SU-DHL-6 (cell line): ENCODE measurements at regions not wholly inside any gene's neighbourhood (a gene's known extent, or its start where the extent isn't known, plus 50 kb on each side); places are given as distances from the start of the nearest gene placed in this dataset.

ENCODE experiments used
- H2AFZ ChIP-seq: fragments of 200-600 bp; sonication (generic); 2 replicates; pipeline ENCODE4 v1.6.1; 2014; ENCODE audit warnings: low read depth, mild to moderate bottlenecking, moderate library complexity, mixed read lengths, antibody characterized with exemption, low read length; ENCODE audit not compliant: severe bottlenecking
- H3F3A ChIP-seq: fragments of 200-600 bp; shearing (Covaris generic); 2 replicates; pipeline ENCODE4 v1.6.0; 2016; ENCODE audit warnings: antibody characterized with exemption, mild to moderate bottlenecking; ENCODE audit not compliant: insufficient read depth
- H3K27ac ChIP-seq: fragments of 200-600 bp; sonication (generic); 2 replicates; pipeline ENCODE4 v1.5.1; 2016; ENCODE audit warnings: low read depth, mild to moderate bottlenecking, low read length, moderate library complexity, mixed read lengths
- H3K27me3 ChIP-seq: fragments of 200-600 bp; sonication (generic), shearing (Covaris generic); 2 replicates; pipeline ENCODE4 v1.6.0; 2014; ENCODE audit warnings: mild to moderate bottlenecking, low read length
- H3K36me3 ChIP-seq: fragments of 200-600 bp; sonication (generic); 2 replicates; pipeline ENCODE4 v1.6.1; 2014; ENCODE audit warnings: mild to moderate bottlenecking, low read length, mixed read lengths
- H3K4me2 ChIP-seq: fragments of 300-600, 200-600 bp; shearing (Covaris generic), sonication (generic); 2 replicates; pipeline ENCODE4 v1.6.0; 2014; ENCODE audit warnings: low read length, low read depth, mild to moderate bottlenecking; ENCODE audit not compliant: poor library complexity, severe bottlenecking
- H3K4me3 ChIP-seq: fragments of 200-600 bp; sonication (generic); 2 replicates; pipeline ENCODE4 v1.5.1; 2014; ENCODE audit warnings: antibody characterized with exemption, low read length, mild to moderate bottlenecking, mixed read lengths; ENCODE audit not compliant: insufficient read depth, poor library complexity, severe bottlenecking
- H3K79me2 ChIP-seq: fragments of 200-600 bp; sonication (generic); 2 replicates; pipeline ENCODE4 v1.6.1; 2014; ENCODE audit warnings: mild to moderate bottlenecking, low read length, moderate library complexity; ENCODE audit not compliant: insufficient read depth
- H3K9ac ChIP-seq: fragments of 200-600 bp; sonication (generic); 2 replicates; pipeline ENCODE4 v1.7.0; 2014; ENCODE audit warnings: mild to moderate bottlenecking, low read length
- H3K9me2 ChIP-seq: fragments of 200-600 bp; sonication (generic); replicated peaks from 2 replicates; pipeline ENCODE4 v1.6.1; 2014; ENCODE audit warnings: low read length; ENCODE audit not compliant: insufficient read depth
- H3K9me3 ChIP-seq: fragments of 200-600 bp; sonication (generic); 2 replicates; pipeline ENCODE4 v1.6.1; 2014; ENCODE audit warnings: low read length, mixed read lengths; ENCODE audit not compliant: insufficient read depth
- H4K20me1 ChIP-seq: fragments of 200-600 bp; sonication (generic); 2 replicates; pipeline ENCODE4 v1.6.1; 2014; ENCODE audit warnings: low read depth, mild to moderate bottlenecking, antibody characterized with exemption, low read length, moderate library complexity, mixed read lengths
- EZH2phosphoT487 ChIP-seq: fragments of 200-600 bp; sonication (generic), shearing (Covaris generic); conservative IDR thresholded peaks from 2 replicates; pipeline ENCODE4 v1.6.1; 2018; ENCODE audit warnings: mild to moderate bottlenecking, antibody characterized with exemption, low read length, moderate library complexity, mixed read lengths
- TF ChIP-seq, protein P1 (sequence below): fragments of 200-600 bp; sonication (generic); IDR thresholded peaks from one replicate; pipeline ENCODE4 v1.5.1; 2017; ENCODE audit warnings: antibody characterized with exemption, mild to moderate bottlenecking, low read length, moderate library complexity; ENCODE audit not compliant: insufficient read depth, poor library complexity, severe bottlenecking

DNA sequence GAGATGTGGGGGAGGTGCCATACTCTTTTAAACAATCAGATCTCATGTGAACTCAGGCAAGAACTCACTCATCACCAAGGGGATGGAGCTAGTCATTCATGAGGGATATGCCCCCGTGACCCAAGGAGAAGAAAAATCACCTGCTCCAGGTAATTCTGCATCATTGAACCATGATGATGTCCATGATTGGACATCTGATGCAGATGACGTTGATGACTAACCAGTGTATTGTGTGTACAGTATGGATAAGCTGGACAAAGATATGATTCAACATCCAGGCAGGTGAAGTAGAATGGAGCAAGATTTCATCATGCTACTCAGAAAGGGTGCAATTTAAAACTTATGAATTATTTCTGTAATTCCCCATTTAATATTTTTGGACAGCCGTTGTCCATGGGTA, 286.4 kb upstream of the SMIM31 start:
- TF ChIP-seq EZH2phosphoT487: no peak
- TF ChIP-seq, protein P1, sequence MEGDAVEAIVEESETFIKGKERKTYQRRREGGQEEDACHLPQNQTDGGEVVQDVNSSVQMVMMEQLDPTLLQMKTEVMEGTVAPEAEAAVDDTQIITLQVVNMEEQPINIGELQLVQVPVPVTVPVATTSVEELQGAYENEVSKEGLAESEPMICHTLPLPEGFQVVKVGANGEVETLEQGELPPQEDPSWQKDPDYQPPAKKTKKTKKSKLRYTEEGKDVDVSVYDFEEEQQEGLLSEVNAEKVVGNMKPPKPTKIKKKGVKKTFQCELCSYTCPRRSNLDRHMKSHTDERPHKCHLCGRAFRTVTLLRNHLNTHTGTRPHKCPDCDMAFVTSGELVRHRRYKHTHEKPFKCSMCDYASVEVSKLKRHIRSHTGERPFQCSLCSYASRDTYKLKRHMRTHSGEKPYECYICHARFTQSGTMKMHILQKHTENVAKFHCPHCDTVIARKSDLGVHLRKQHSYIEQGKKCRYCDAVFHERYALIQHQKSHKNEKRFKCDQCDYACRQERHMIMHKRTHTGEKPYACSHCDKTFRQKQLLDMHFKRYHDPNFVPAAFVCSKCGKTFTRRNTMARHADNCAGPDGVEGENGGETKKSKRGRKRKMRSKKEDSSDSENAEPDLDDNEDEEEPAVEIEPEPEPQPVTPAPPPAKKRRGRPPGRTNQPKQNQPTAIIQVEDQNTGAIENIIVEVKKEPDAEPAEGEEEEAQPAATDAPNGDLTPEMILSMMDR: no peak
- Histone ChIP-seq H3K27ac (no peak overlapping the region), H3K9ac (no peak overlapping the region), H3F3A (no peaks in the 10 kb centered on the region), H3K4me2 (no peak overlapping the region), H3K27me3 (no peaks in the 10 kb centered on the region), H3K9me2 (no peaks in the 10 kb centered on the region), H3K9me3 (no peaks in the 10 kb centered on the region), H2AFZ (no peak overlapping the region), H4K20me1 (no peaks in the 10 kb centered on the region), H3K36me3 (no peaks in the 10 kb centered on the region), H3K4me3 (no peak overlapping the region), H3K79me2 (no peaks in the 10 kb centered on the region)

DNA sequence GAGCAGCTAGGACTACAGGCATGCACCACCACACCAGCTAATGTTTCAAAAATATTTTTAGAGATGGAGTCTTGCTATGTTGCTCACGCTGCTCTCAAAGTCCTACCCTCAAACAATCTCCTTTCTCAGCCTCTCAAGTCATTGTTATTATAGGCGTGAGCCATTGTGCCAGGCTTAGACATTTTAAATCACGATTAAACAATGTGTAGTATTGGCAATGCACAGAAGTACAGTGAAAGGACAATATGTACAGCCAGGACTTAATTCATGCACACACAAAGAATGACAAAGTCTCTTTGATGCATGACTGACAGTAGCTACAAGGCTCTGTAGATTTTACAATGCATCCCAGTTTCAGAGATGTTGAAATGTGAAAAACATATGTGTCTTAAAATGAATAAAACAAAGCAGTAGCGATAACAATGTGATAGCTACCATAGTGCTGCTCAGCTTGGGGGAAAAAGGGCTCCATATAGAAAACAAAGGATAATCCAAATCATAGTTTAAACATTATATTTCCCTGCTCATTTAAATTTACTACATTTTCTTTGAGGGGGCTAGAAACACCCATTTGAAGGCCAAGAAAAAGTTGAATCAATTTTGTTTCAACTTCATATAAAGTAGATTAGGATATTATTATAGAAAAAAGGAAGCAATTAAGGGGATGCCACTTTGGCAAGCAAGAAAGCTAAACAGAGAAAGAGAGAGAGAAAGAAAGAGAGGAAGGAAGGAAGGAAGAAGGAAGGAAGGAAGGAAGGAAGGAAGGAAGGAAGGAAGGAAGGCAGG, 272.4 kb upstream of the SMIM31 start:
- Histone ChIP-seq H3K9me3 (no peaks in the 10 kb centered on the region), H3K27me3 (no peaks in the 10 kb centered on the region), H3F3A (no peaks in the 10 kb centered on the region), H3K9me2 (no peaks in the 10 kb centered on the region), H3K4me3 (no peak overlapping the region), H2AFZ (no peak overlapping the region), H4K20me1 (no peaks in the 10 kb centered on the region), H3K27ac (no peak overlapping the region), H3K36me3 (no peaks in the 10 kb centered on the region), H3K9ac (no peak overlapping the region), H3K79me2 (no peaks in the 10 kb centered on the region), H3K4me2 (no peak overlapping the region)
- TF ChIP-seq, protein P1: no peak
- TF ChIP-seq EZH2phosphoT487: no peak

DNA sequence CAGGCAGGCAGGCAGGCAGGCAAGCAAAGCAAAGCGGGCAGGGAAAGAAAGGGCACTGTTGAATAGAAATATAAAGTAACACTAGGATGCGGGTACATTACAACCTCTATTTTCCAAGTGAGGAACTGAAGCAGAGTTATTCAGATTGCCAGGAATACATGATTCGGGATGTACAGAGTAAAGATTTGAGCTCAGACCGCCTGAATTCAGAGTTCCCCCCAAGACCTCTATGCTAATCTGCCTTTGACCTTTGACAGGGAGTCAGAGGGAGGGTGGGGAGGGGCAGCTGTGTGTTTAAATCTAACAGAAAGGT, 271.9 kb upstream of the SMIM31 start:
- no peak overlapping the region for H3K4me3 ChIP-seq
- H3K9ac ChIP-seq: no peak overlapping the region
- no peaks in the 10 kb centered on the region for H3K9me3 ChIP-seq
- H2AFZ ChIP-seq: no peak overlapping the region
- TF ChIP-seq, protein P1: no peak
- no peak for TF ChIP-seq EZH2phosphoT487
- H3K79me2 ChIP-seq: no peaks in the 10 kb centered on the region
- H3K9me2 ChIP-seq: no peaks in the 10 kb centered on the region
- H3F3A ChIP-seq: no peaks in the 10 kb centered on the region
- H4K20me1 ChIP-seq: no peaks in the 10 kb centered on the region
- no peaks in the 10 kb centered on the region for H3K27me3 ChIP-seq
- H3K4me2 ChIP-seq: no peak overlapping the region
- no peak overlapping the region for H3K27ac ChIP-seq
- no peaks in the 10 kb centered on the region for H3K36me3 ChIP-seq

DNA sequence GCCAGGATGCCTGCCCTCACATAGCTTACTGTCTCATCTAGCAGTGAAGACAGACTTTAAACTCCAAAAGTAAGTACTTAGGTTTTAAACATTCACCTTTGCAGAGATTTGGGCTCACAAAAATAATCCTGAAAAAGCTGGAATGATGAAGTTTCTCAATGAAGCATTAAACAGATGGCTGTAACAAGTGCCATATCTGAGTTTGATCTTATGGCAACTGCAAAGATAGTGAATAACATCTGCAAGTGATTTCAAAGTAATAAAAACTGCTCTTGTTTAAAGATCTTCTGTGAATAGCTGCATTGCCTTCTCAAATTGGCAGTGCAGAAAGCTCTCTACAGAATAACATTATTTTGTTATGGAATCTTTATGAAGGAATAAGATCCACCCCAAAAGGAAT, 271.2 kb upstream of the SMIM31 start:
- H3F3A ChIP-seq: no peaks in the 10 kb centered on the region
- no peaks in the 10 kb centered on the region for H3K9me2 ChIP-seq
- no peak overlapping the region for H3K4me3 ChIP-seq
- H3K4me2 ChIP-seq: no peak overlapping the region
- H2AFZ ChIP-seq: no peak overlapping the region
- no peak overlapping the region for H3K27ac ChIP-seq
- no peaks in the 10 kb centered on the region for H3K79me2 ChIP-seq
- no peaks in the 10 kb centered on the region for H3K36me3 ChIP-seq
- no peaks in the 10 kb centered on the region for H3K9me3 ChIP-seq
- no peak overlapping the region for H3K9ac ChIP-seq
- no peaks in the 10 kb centered on the region for H3K27me3 ChIP-seq
- no peak for TF ChIP-seq EZH2phosphoT487
- TF ChIP-seq, protein P1: no peak
- H4K20me1 ChIP-seq: no peaks in the 10 kb centered on the region
